Astrocyte of the cerebellum (primary cell): ENCODE measurements at regions not wholly inside any gene's neighbourhood (a gene's known extent, or its start where the extent isn't known, plus 50 kb on each side); places are given as distances from the start of the nearest gene placed in this dataset.
"Not testable (repeated sequence)": the region's sequence is repeated elsewhere in the genome, so short reads cannot be mapped to it uniquely, and the experiment has no call there.

ENCODE experiments used
- DNase-seq: peaks from one replicate; pipeline ENCODE4 v3.0.0-alpha.2; 2011; ENCODE audit warnings: low read depth
- H3K4me3 ChIP-seq: 2 replicates; pipeline ENCODE4 v1.5.1; 2011; ENCODE audit warnings: mild to moderate bottlenecking, low read depth, low read length, moderate library complexity
- CTCF ChIP-seq: IDR thresholded peaks from 2 replicates; pipeline ENCODE4 v1.5.1; 2012; ENCODE audit warnings: low read length, low read depth, moderate library complexity, mild to moderate bottlenecking; ENCODE audit errors: missing control alignments
- in situ Hi-C: cut with HindIII; loops from 2 replicates; pipeline ENCODE4 v1.10.0; 2017; ENCODE audit warnings: low sequenced_read_pairs

GRCh38 chr13:96934889-96935489, 59.3 kb downstream of the OXGR1 start:
- no peak for DNase-seq
- in situ Hi-C loops, result no loop called here
- H3K4me3 ChIP-seq, result no peak overlapping the region
- TF ChIP-seq CTCF, result no peak

- no peak for TF ChIP-seq CTCF
- no peak for DNase-seq
- H3K4me3 ChIP-seq, result no peak overlapping the region
- in situ Hi-C loops, result no loop called here
Measured at GRCh38 chr13:96925916-96926628, 68.2 kb downstream of the OXGR1 start.

- DNase-seq, result no peak
- TF ChIP-seq CTCF, result no peak
- in situ Hi-C loops, result no loop called here
- no peak overlapping the region for H3K4me3 ChIP-seq
Measured at GRCh38 chr13:96925477-96925876, 68.8 kb downstream of the OXGR1 start.

- in situ Hi-C loops, H3K4me3 ChIP-seq, DNase-seq: not testable (repeated sequence)
Measured at GRCh38 chr13:96918861-96919631, 75.2 kb downstream of the OXGR1 start.

- no peak overlapping the region for H3K4me3 ChIP-seq
- TF ChIP-seq CTCF, result no peak
- in situ Hi-C loops, result no loop called here
- DNase-seq, result no peak
Measured at GRCh38 chr13:96904232-96904631, 90.0 kb downstream of the OXGR1 start.

GRCh38 chr13:96903085-96903484, 91.2 kb downstream of the OXGR1 start:
- TF ChIP-seq CTCF, result no peak
- in situ Hi-C loops, result no loop called here
- DNase-seq, result no peak
- H3K4me3 ChIP-seq, result no peak overlapping the region

GRCh38 chr13:96900986-96901385, 93.3 kb downstream of the OXGR1 start:
- DNase-seq, result no peak
- no peak overlapping the region for H3K4me3 ChIP-seq
- no peak for TF ChIP-seq CTCF
- in situ Hi-C loops, result no loop called here
